Duodenal mucosa (tissue), 2 donors: ENCODE measurements at regions not wholly inside any gene's neighbourhood (a gene's known extent, or its start where the extent isn't known, plus 50 kb on each side); places are given as distances from the start of the nearest gene placed in this dataset.

Experiments used
- H3K27ac ChIP-seq: one replicate; pipeline ENCODE4 v1.7.0; 2013; ENCODE audit warnings: low read depth, low read length
- H3K27me3 ChIP-seq, 2 donors: one replicate each; pipeline ENCODE4 v1.7.0; 2013; ENCODE audit warnings: low read length in 2 of 2, control low read depth in 1 of 2; ENCODE audit not compliant: insufficient read depth in 2 of 2, control insufficient read depth in 1 of 2
- H3K36me3 ChIP-seq, 2 donors: one replicate each; pipeline ENCODE4 v1.7.0; 2013; ENCODE audit warnings: low read length in 2 of 2, control low read depth in 1 of 2; ENCODE audit not compliant: insufficient read depth in 2 of 2, control insufficient read depth in 1 of 2
- H3K4me1 ChIP-seq, 2 donors: one replicate each; pipeline ENCODE4 v1.7.0; 2013; ENCODE audit warnings: low read length in 2 of 2, control low read depth in 1 of 2; ENCODE audit not compliant: insufficient read depth in 2 of 2, control insufficient read depth in 1 of 2
- H3K4me3 ChIP-seq, 2 donors: one replicate each; pipeline ENCODE4 v1.7.0; 2013; ENCODE audit warnings: low read length in 2 of 2, low read depth in 1 of 2
- H3K9ac ChIP-seq, 2 donors: one replicate each; pipeline ENCODE4 v1.7.0; 2013; ENCODE audit warnings: low read length in 2 of 2, low read depth in 1 of 2
- H3K9me3 ChIP-seq, 2 donors: one replicate each; pipeline ENCODE4 v1.7.0; 2013; ENCODE audit warnings: low read length in 2 of 2, control low read depth in 1 of 2; ENCODE audit not compliant: control insufficient read depth in 1 of 2

DNA sequence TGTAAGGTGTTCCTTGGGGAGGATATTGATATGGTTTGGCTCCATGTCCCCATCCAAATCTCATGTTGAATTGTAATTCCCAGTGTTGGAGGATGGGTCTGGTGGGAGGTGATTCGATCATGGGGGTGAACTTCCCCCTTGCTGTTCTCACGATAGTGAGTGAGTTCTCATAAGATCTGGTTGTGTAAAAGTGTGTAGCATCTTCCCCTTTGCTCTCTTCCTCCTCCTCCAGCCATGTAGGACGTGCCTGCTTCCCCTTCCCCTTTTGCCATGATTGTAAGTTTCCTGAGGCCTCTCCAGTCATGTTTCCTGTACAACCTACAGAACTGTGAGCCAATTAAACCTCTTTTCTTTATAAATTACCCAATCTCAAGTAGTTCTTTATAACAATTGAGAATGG lies 458.7 kb downstream of the LPIN1 start:
- no peak overlapping the region for H3K4me3 ChIP-seq
- no peaks in the 10 kb centered on the region for H3K4me1 ChIP-seq
- no peak overlapping the region for H3K27ac ChIP-seq
- H3K36me3 ChIP-seq = no peaks in the 10 kb centered on the region
- no peaks in the 10 kb centered on the region for H3K9me3 ChIP-seq
- H3K27me3 ChIP-seq = no peaks in the 10 kb centered on the region
- no peak overlapping the region for H3K9ac ChIP-seq

GRCh38 chr2:12207491-12207890 lies 461.1 kb downstream of the LPIN1 start:
- Histone ChIP-seq H3K4me1 (no peaks in the 10 kb centered on the region), H3K27ac (no peak overlapping the region), H3K36me3 (no peaks in the 10 kb centered on the region), H3K27me3 (no peaks in the 10 kb centered on the region), H3K4me3 (no peak overlapping the region), H3K9ac (no peak overlapping the region), H3K9me3 (no peaks in the 10 kb centered on the region)

DNA sequence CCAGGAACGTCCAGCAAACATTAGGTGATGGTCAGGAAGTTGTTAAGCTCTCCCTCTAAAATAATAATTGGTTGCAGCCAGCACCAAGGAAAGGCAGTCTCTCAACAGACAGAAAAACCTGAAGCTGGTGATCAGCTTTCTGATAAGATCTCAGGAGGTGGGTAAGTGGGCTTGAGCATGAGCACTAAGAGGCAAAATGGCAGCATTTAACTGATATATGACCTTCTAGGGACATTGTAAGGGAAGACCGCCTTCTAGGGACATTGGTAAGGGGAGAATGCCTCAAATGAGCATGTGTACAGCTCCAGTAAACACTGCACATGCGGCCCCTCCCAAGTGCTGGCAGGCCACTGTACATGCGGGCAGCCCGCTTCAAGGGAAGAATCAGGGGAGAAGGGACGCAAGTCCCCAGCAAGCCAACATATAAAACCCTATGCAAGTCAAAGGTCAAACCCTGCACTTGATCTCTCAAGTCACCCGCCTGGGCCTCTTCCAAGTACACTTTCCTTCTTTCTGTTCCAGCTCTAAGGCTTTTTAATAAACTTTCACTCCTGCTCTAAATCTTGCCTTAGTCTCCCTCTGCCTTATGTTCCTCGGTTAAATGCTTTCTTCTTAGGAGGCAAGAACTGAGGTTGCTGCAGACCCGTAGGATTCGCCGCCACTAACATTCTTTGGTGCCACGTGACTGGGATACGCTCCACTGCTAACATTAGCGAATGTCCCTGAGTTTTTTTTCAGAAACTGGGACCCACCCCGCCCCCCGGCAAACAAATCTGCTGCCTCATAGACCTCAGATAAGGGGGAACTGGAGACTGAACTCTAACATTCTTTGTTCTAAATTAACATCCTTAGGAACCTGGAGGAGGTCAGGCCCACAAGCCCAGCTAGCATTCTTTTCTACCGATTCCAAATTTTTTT lies 463.8 kb downstream of the LPIN1 start:
- Histone ChIP-seq H3K27me3 (no peaks in the 10 kb centered on the region), H3K9me3 (no peaks in the 10 kb centered on the region), H3K9ac (no peak overlapping the region), H3K4me3 (no peak overlapping the region), H3K27ac (no peak overlapping the region), H3K36me3 (no peaks in the 10 kb centered on the region), H3K4me1 (no peaks in the 10 kb centered on the region)

GRCh38 chr2:12211326-12212175 lies 465.1 kb downstream of the LPIN1 start:
- no peak overlapping the region for H3K4me3 ChIP-seq
- no peaks in the 10 kb centered on the region for H3K36me3 ChIP-seq
- H3K9me3 ChIP-seq = no peaks in the 10 kb centered on the region
- H3K27me3 ChIP-seq = no peaks in the 10 kb centered on the region
- H3K4me1 ChIP-seq = no peaks in the 10 kb centered on the region
- H3K9ac ChIP-seq = no peak overlapping the region
- H3K27ac ChIP-seq = no peak overlapping the region

DNA sequence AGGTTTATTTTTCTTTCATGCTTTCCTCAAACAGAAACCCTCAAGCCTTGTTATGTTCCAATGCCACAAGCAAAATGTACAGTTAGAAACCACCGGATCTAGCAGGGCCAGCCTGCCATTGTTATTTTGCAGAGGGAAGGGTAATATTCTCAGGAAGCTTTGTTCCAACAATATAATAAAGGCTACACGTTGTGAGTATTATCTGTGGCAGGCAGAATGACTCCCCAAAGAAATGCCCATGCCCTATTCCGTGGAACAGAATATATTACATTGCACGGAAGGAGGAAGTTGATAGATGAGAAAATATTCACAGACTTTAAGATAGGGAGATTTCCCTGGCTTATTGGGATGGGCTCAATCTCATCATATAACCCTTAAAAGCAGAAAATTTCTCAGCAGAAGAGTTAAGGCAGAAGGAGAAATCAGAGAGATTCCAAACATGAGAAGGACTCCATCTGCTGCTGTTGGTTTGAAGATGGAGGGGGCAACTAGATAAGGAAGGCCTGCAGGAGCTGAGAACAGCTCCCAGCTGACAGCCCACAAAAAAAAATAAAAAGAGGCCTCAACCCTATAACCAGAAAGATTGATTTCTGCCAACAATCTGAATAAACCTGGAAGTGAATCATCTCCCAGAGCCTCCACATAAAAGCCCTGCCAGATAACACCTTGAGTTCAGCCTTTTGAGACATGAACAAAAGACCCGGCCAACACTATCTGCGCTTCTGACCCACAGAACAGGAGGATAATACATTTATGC lies 466.6 kb downstream of the LPIN1 start:
- no peaks in the 10 kb centered on the region for H3K36me3 ChIP-seq
- H3K27me3 ChIP-seq = no peaks in the 10 kb centered on the region
- H3K9ac ChIP-seq = no peak overlapping the region
- no peak overlapping the region for H3K4me3 ChIP-seq
- no peaks in the 10 kb centered on the region for H3K4me1 ChIP-seq
- no peaks in the 10 kb centered on the region for H3K9me3 ChIP-seq
- H3K27ac ChIP-seq = no peak overlapping the region

DNA sequence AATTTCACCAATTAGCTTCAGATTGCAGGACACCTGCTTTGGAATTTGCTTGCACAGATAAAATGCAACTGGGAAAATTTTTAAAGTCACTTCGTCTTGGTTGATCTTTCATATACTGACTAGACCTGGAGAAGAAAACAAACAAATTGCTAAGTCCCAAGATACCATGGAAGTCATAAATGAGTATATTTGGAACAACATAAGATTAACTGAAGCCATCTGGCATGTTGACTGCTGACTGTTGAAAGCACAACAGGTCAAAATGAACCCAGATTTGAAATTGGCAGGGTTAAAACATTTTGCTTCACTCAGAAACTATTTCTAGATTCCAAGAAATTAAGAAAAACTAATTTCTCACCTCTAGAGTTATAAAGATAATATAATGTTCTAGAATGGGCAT lies 470.7 kb downstream of the LPIN1 start:
- Histone ChIP-seq H3K36me3 (no peaks in the 10 kb centered on the region), H3K4me3 (no peak overlapping the region), H3K4me1 (no peaks in the 10 kb centered on the region), H3K27me3 (no peaks in the 10 kb centered on the region), H3K9me3 (no peaks in the 10 kb centered on the region), H3K9ac (no peak overlapping the region), H3K27ac (no peak overlapping the region)

GRCh38 chr2:12219761-12220160 lies 473.3 kb downstream of the LPIN1 start:
- Histone ChIP-seq H3K27me3 (no peaks in the 10 kb centered on the region), H3K4me1 (no peaks in the 10 kb centered on the region), H3K9me3 (peaks cover 11 to 15% of the 10 kb centered on the region in 2 donors), H3K4me3 (no peak overlapping the region), H3K36me3 (no peaks in the 10 kb centered on the region), H3K9ac (no peak overlapping the region), H3K27ac (no peak overlapping the region)

DNA sequence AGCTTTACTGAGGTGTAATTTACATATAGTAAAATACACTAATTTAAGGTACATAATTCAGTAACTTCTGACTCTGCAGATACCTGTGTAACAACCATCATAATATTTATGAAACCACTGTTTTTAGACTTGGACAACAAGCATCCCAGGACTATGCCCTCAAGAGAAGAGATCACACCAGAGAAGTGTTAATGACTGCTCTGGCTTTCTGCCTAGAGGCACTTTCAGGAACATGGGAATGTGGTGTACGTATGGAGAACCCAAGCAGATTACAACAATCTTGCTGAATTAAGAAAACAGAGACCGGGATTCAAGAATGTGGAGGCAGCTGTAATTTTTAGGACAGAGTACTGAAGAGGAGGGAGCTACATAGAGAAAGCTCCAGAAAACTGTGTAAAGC lies 475.2 kb downstream of the LPIN1 start:
- no peaks in the 10 kb centered on the region for H3K27me3 ChIP-seq
- H3K4me1 ChIP-seq = no peaks in the 10 kb centered on the region
- H3K27ac ChIP-seq = no peak overlapping the region
- peaks cover 11 to 16% of the 10 kb centered on the region in 2 donors for H3K9me3 ChIP-seq
- no peaks in the 10 kb centered on the region for H3K36me3 ChIP-seq
- no peak overlapping the region for H3K4me3 ChIP-seq
- no peak overlapping the region for H3K9ac ChIP-seq

GRCh38 chr2:12222554-12222953 lies 476.1 kb downstream of the LPIN1 start:
- Histone ChIP-seq H3K36me3 (no peaks in the 10 kb centered on the region), H3K4me3 (no peak overlapping the region), H3K27me3 (no peaks in the 10 kb centered on the region), H3K4me1 (no peaks in the 10 kb centered on the region), H3K9ac (no peak overlapping the region), H3K27ac (no peak overlapping the region), H3K9me3 (peaks cover 11 to 16% of the 10 kb centered on the region in 2 donors)

DNA sequence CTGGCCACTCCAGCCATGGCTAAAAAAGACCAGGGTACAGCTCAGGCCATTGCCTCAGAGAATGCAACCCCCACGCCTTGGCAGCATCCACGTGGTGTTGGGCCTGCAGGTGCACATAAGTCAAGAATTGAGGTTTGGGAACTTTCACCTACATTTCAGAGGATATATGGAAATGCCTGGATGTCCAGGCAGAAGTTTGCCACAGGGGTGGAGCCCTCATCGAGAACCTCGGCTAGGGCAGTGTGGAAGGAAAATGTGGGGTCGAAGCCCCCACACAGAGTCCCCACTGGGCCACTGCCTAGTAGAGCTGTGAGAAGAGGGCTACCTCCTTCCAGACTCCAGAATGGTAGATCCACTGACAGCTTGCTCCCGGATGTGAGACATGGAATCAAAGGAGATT lies 477.3 kb downstream of the LPIN1 start:
- H3K4me3 ChIP-seq = no peak overlapping the region
- no peak overlapping the region for H3K9ac ChIP-seq
- H3K9me3 ChIP-seq = peaks cover 11 to 16% of the 10 kb centered on the region in 2 donors
- no peak overlapping the region for H3K27ac ChIP-seq
- H3K27me3 ChIP-seq = no peaks in the 10 kb centered on the region
- no peaks in the 10 kb centered on the region for H3K36me3 ChIP-seq
- H3K4me1 ChIP-seq = no peaks in the 10 kb centered on the region
